Neural cell (in vitro differentiated cells): ENCODE measurements at regions not wholly inside any gene's neighbourhood (a gene's known extent, or its start where the extent isn't known, plus 50 kb on each side); places are given as distances from the start of the nearest gene placed in this dataset.

ENCODE experiments used
- H2AFZ ChIP-seq: fragments of 200-600, 300-800 bp; sonication (generic), shearing (Covaris generic); 2 replicates; pipeline ENCODE4 v1.6.0; 2014; ENCODE audit warnings: low read depth, mild to moderate bottlenecking, antibody characterized with exemption, low read length, moderate library complexity
- H3F3A ChIP-seq: fragments of 200-600 bp; shearing (Covaris generic); 2 replicates; pipeline ENCODE4 v1.6.1; 2016; ENCODE audit warnings: mild to moderate bottlenecking, moderate library complexity, mixed read lengths, antibody characterized with exemption, low read length; ENCODE audit not compliant: insufficient read depth, poor library complexity, severe bottlenecking
- H3K27ac ChIP-seq: fragments of 200-600, 300-800 bp; sonication (generic), shearing (Covaris generic); 2 replicates; pipeline ENCODE4 v1.5.1; 2014; ENCODE audit warnings: mild to moderate bottlenecking, low read length, moderate library complexity
- H3K27me3 ChIP-seq: fragments of 300-800, 200-600 bp; sonication (generic), shearing (Covaris generic); 2 replicates; pipeline ENCODE4 v1.6.0; 2014; ENCODE audit warnings: mild to moderate bottlenecking, low read depth, low read length, moderate library complexity; ENCODE audit not compliant: insufficient read depth
- H3K36me3 ChIP-seq: fragments of 300-800, 200-600 bp; sonication (generic), shearing (Covaris generic); 2 replicates; pipeline ENCODE4 v1.5.1; 2014; ENCODE audit warnings: mild to moderate bottlenecking, antibody characterized with exemption, low read length, moderate library complexity; ENCODE audit not compliant: insufficient read depth
- H3K4me2 ChIP-seq: fragments of 300-800, 200-600 bp; sonication (generic), shearing (Covaris generic); 2 replicates; pipeline ENCODE4 v1.6.0; 2014; ENCODE audit warnings: mild to moderate bottlenecking, low read length
- H3K4me3 ChIP-seq: fragments of 300-800, 200-600 bp; sonication (generic), shearing (Covaris generic); 2 replicates; pipeline ENCODE4 v1.5.1; 2014; ENCODE audit warnings: mild to moderate bottlenecking, low read length, moderate library complexity
- H3K79me2 ChIP-seq: fragments of 200-600 bp; shearing (Covaris generic); replicated peaks from 2 replicates; pipeline ENCODE4 v1.6.0; 2014; ENCODE audit warnings: mild to moderate bottlenecking, low read length, moderate library complexity; ENCODE audit not compliant: insufficient read depth
- H3K9ac ChIP-seq: fragments of 300-800, 200-600 bp; sonication (generic), shearing (Covaris generic); 2 replicates; pipeline ENCODE4 v1.6.1; 2016; ENCODE audit warnings: mild to moderate bottlenecking, low read length, mixed read lengths
- H3K9me2 ChIP-seq: fragments of 200-600 bp; shearing (Covaris generic); 2 replicates; pipeline ENCODE4 v1.6.1; 2016; ENCODE audit warnings: mild to moderate bottlenecking, low read length, mixed read lengths; ENCODE audit not compliant: insufficient read depth
- H3K9me3 ChIP-seq: fragments of 200-600, 300-800 bp; sonication (generic), shearing (Covaris generic); 2 replicates; pipeline ENCODE4 v1.6.1; 2016; ENCODE audit warnings: mild to moderate bottlenecking, mixed run types, low read length, moderate library complexity, mixed read lengths
- H4K20me1 ChIP-seq: fragments of 200-600 bp; shearing (Covaris generic); 2 replicates; pipeline ENCODE4 v1.6.1; 2016; ENCODE audit warnings: mild to moderate bottlenecking, mixed run types; ENCODE audit not compliant: insufficient read depth
- EP300 ChIP-seq: fragments of 450-650 bp; conservative IDR thresholded peaks from 2 replicates; pipeline ENCODE4 v1.6.1; 2014; ENCODE audit warnings: antibody characterized with exemption, mild to moderate bottlenecking, moderate library complexity; ENCODE audit not compliant: poor library complexity, severe bottlenecking
- EZH2 ChIP-seq: fragments of 200-600, 300-800 bp; shearing (Covaris generic), sonication (generic); IDR thresholded peaks from 2 replicates; pipeline ENCODE4 v1.6.1; 2014; ENCODE audit warnings: antibody characterized with exemption, low read length, borderline replicate concordance, mild to moderate bottlenecking; ENCODE audit not compliant: insufficient read depth, poor library complexity, severe bottlenecking
- MXI1 ChIP-seq: fragments of 450-650 bp; conservative IDR thresholded peaks from 2 replicates; pipeline ENCODE4 v1.6.1; 2014; ENCODE audit warnings: antibody characterized with exemption, mild to moderate bottlenecking; ENCODE audit not compliant: poor library complexity, severe bottlenecking
- POLR2AphosphoS5 ChIP-seq: IDR thresholded peaks from 2 replicates; pipeline ENCODE4 v1.6.1; 2012
- RAD21 ChIP-seq: fragments of 450-650 bp; conservative IDR thresholded peaks from 2 replicates; pipeline ENCODE4 v1.6.1; 2014; ENCODE audit warnings: antibody characterized with exemption, mild to moderate bottlenecking, moderate library complexity
- SMC3 ChIP-seq: fragments of 450-650 bp; conservative IDR thresholded peaks from 2 replicates; pipeline ENCODE4 v1.6.1; 2014; ENCODE audit warnings: antibody characterized with exemption, mild to moderate bottlenecking, moderate library complexity; ENCODE audit not compliant: poor library complexity
- TAF1 ChIP-seq: IDR thresholded peaks from 2 replicates; pipeline ENCODE4 v1.6.1; 2012; ENCODE audit warnings: low read depth
- TF ChIP-seq, protein P1 (sequence below): IDR thresholded peaks from 2 replicates; pipeline ENCODE4 v1.6.1; 2012; ENCODE audit warnings: borderline replicate concordance
- TF ChIP-seq, protein P2 (sequence below): fragments of 450-650 bp; IDR thresholded peaks from 2 replicates; pipeline ENCODE4 v1.5.1; 2014; ENCODE audit warnings: antibody characterized with exemption, mild to moderate bottlenecking, moderate library complexity; ENCODE audit not compliant: poor library complexity, severe bottlenecking

DNA sequence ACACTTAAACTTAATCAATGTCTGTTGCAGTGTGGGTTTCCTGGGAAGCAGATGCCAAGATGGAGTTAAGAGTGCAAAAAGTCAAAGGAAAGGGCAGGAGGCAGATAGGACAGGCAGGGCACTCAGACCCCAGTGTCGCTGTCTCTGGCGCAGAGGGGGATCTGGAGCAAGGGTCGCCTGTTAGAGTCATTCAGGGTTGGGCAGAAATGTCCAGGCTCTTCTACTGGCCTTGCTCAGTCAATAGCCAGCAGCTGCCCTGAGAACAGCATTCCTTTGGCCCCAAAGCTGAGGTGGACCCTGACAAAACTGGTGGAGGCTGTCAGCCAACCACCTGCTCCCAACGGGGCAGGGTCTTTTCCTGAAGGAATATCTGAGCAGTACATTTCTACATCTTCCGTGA is 97.1 kb upstream of the SLC66A3 start:
- Histone ChIP-seq H3K27ac (no peak overlapping the region), H3K79me2 (no peaks in the 10 kb centered on the region), H3K4me2 (no peak overlapping the region), H4K20me1 (no peaks in the 10 kb centered on the region), H3F3A (no peaks in the 10 kb centered on the region), H3K9me3 (peaks cover 4% of the 10 kb centered on the region), H3K4me3 (no peak overlapping the region), H2AFZ (no peak overlapping the region), H3K9ac (no peak overlapping the region), H3K27me3 (no peaks in the 10 kb centered on the region), H3K36me3 (no peaks in the 10 kb centered on the region), H3K9me2 (no peaks in the 10 kb centered on the region)
- TF ChIP-seq EZH2, result no peak
- no peak for TF ChIP-seq MXI1
- TF ChIP-seq SMC3, result no peak
- no peak for TF ChIP-seq RAD21
- TF ChIP-seq TAF1, result no peak
- TF ChIP-seq, protein P1, sequence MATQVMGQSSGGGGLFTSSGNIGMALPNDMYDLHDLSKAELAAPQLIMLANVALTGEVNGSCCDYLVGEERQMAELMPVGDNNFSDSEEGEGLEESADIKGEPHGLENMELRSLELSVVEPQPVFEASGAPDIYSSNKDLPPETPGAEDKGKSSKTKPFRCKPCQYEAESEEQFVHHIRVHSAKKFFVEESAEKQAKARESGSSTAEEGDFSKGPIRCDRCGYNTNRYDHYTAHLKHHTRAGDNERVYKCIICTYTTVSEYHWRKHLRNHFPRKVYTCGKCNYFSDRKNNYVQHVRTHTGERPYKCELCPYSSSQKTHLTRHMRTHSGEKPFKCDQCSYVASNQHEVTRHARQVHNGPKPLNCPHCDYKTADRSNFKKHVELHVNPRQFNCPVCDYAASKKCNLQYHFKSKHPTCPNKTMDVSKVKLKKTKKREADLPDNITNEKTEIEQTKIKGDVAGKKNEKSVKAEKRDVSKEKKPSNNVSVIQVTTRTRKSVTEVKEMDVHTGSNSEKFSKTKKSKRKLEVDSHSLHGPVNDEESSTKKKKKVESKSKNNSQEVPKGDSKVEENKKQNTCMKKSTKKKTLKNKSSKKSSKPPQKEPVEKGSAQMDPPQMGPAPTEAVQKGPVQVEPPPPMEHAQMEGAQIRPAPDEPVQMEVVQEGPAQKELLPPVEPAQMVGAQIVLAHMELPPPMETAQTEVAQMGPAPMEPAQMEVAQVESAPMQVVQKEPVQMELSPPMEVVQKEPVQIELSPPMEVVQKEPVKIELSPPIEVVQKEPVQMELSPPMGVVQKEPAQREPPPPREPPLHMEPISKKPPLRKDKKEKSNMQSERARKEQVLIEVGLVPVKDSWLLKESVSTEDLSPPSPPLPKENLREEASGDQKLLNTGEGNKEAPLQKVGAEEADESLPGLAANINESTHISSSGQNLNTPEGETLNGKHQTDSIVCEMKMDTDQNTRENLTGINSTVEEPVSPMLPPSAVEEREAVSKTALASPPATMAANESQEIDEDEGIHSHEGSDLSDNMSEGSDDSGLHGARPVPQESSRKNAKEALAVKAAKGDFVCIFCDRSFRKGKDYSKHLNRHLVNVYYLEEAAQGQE, result no peak
- TF ChIP-seq, protein P2, sequence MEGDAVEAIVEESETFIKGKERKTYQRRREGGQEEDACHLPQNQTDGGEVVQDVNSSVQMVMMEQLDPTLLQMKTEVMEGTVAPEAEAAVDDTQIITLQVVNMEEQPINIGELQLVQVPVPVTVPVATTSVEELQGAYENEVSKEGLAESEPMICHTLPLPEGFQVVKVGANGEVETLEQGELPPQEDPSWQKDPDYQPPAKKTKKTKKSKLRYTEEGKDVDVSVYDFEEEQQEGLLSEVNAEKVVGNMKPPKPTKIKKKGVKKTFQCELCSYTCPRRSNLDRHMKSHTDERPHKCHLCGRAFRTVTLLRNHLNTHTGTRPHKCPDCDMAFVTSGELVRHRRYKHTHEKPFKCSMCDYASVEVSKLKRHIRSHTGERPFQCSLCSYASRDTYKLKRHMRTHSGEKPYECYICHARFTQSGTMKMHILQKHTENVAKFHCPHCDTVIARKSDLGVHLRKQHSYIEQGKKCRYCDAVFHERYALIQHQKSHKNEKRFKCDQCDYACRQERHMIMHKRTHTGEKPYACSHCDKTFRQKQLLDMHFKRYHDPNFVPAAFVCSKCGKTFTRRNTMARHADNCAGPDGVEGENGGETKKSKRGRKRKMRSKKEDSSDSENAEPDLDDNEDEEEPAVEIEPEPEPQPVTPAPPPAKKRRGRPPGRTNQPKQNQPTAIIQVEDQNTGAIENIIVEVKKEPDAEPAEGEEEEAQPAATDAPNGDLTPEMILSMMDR, result no peak
- TF ChIP-seq POLR2AphosphoS5, result no peak
- TF ChIP-seq EP300, result no peak

DNA sequence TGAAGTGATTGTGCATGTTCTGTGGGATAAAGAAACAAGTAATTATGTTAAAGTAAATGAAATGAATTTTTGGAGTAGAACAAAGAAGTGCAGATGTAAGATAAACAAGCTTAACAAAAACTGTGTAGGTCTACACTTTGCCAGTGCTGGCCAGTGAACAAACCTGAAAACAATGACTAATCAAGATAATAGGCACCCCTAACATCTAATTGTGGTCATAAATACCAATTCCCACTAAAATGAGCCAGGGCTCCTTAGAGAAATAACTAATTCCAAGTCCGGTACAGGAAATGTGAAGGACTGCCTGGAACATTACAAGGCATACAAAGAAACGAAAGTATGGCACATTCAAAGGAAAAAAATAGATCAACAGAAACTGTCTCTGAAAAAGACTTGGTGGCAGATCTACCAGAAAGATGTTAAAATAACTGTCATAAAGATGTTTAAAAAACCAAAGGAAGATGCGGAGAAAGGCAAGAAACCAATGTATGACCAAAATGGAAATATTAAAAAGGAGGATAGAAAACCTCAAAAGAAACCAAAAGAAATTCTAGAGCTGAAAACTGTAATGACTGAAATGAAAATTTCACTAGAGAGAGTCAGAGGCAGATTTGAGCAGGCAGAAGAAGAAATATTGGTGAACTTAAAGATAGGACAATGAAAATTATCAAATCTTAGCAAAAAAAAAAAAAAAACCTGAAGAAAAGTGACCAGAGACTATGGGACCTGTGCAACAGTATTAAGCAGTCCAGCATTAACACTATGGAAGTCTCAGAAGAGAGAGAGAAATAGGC is 94.7 kb upstream of the SLC66A3 start:
- Histone ChIP-seq H3K27ac (no peak overlapping the region), H3K9me2 (no peaks in the 10 kb centered on the region), H2AFZ (no peak overlapping the region), H3K9me3 (peaks cover 4% of the 10 kb centered on the region), H3K9ac (no peak overlapping the region), H3K4me3 (no peak overlapping the region), H3K4me2 (no peak overlapping the region), H3K36me3 (no peaks in the 10 kb centered on the region), H3K79me2 (no peaks in the 10 kb centered on the region), H4K20me1 (no peaks in the 10 kb centered on the region), H3F3A (no peaks in the 10 kb centered on the region), H3K27me3 (no peaks in the 10 kb centered on the region)
- TF ChIP-seq, protein P1, result no peak
- TF ChIP-seq, protein P2, result no peak
- TF ChIP-seq EP300 (no peak), EZH2 (no peak), TAF1 (no peak), RAD21 (no peak), MXI1 (no peak), SMC3 (no peak), POLR2AphosphoS5 (no peak)
